ENCODE measurements at regions not wholly inside any gene's neighbourhood (a gene's known extent, or its start where the extent isn't known, plus 50 kb on each side); places are given as distances from the start of the nearest gene placed in this dataset.
"Not testable (repeated sequence)": the region's sequence is repeated elsewhere in the genome, so short reads cannot be mapped to it uniquely, and the experiment has no call there.

GRCh38 chr12:75787146-75787545, 244.4 kb downstream of the PHLDA1 start:
- not testable (repeated sequence) for TF ChIP-seq BHLHE40 (IDR thresholded peaks at IDR 0.05; ENCODE audit: borderline replicate concordance); LEF1 (IDR thresholded peaks at IDR 0.05; ENCODE audit: borderline replicate concordance); ELF4 (IDR thresholded peaks at IDR 0.05); FOXA1 (IDR thresholded peaks at IDR 0.05); TARDBP (IDR thresholded peaks at IDR 0.05); SP1 (IDR thresholded peaks at IDR 0.05); PKNOX1 (IDR thresholded peaks at IDR 0.05); CTBP1 (IDR thresholded peaks at IDR 0.05; ENCODE audit: borderline replicate concordance); FOXM1 (IDR thresholded peaks at IDR 0.05; ENCODE audit: borderline replicate concordance); L3MBTL2 (conservative IDR thresholded peaks at IDR 0.05); HDGF (IDR thresholded peaks at IDR 0.05; ENCODE audit: borderline replicate concordance); ZNF384 (IDR thresholded peaks at IDR 0.05)
